IMR-90 (cell line): ENCODE measurements at regions not wholly inside any gene's neighbourhood (a gene's known extent, or its start where the extent isn't known, plus 50 kb on each side); places are given as distances from the start of the nearest gene placed in this dataset.

ENCODE experiments used
- ATAC-seq: fragments of 200-7000 bp; cut with Tn5 transposase; 2 replicates; pipeline ENCODE4 v1.9.1; 2020; ENCODE audit warnings: low read depth, mild to moderate bottlenecking, moderate library complexity
- BruUV-seq: library from RNA; stranded (reverse); fragments of 400-500 nt; replicated peaks from 2 replicates; lab custom pipeline; 2021; lab: Mats Ljungman, UMichigan
- CTCF ChIA-PET: fragments of 300-600 bp; formaldehyde crosslinking; extraction: SDS; loops from one replicate; lab custom pipeline; 2021; ENCODE audit warnings: antibody characterized with exemption; lab: Yijun Ruan, JAX
- POLR2A ChIA-PET: fragments of 300-600 bp; sonication (Branson Sonifier 250); formaldehyde crosslinking; loops from one replicate; lab custom pipeline; 2022; ENCODE audit warnings: antibody characterized with exemption; ENCODE audit not compliant: unreplicated experiment; lab: Charles Lee
- DNase-seq: peaks from one replicate; pipeline ENCODE4 v3.0.0; 2013
- H2AFZ ChIP-seq: replicated peaks from 2 replicates; pipeline ENCODE3; 2013; ENCODE audit warnings: low read length, mild to moderate bottlenecking; ENCODE audit not compliant: poor library complexity
- H2AK5ac ChIP-seq: 2 replicates; pipeline ENCODE4 v1.6.1; 2013; ENCODE audit warnings: low read depth, low read length, inconsistent platforms
- H2AK9ac ChIP-seq: replicated peaks from 2 replicates; pipeline ENCODE3; 2013; ENCODE audit warnings: mild to moderate bottlenecking, low read depth, low read length, moderate library complexity; ENCODE audit not compliant: poor library complexity
- H2BK120ac ChIP-seq: 2 replicates; pipeline ENCODE4 v1.6.1; 2013; ENCODE audit warnings: low read depth, low read length, inconsistent platforms
- H2BK15ac ChIP-seq: 3 replicates; pipeline ENCODE4 v1.6.1; 2013; ENCODE audit warnings: low read depth, low read length, inconsistent platforms
- H2BK20ac ChIP-seq: 2 replicates; pipeline ENCODE4 v1.6.1; 2013; ENCODE audit warnings: low read depth, mild to moderate bottlenecking, inconsistent platforms, low read length, moderate library complexity
- H2BK5ac ChIP-seq: 2 replicates; pipeline ENCODE4 v1.6.1; 2013; ENCODE audit warnings: mild to moderate bottlenecking, low read depth, low read length, inconsistent platforms; ENCODE audit not compliant: poor library complexity, severe bottlenecking
- H3K14ac ChIP-seq: replicated peaks from 2 replicates; pipeline ENCODE4 v1.6.1; 2013; ENCODE audit warnings: low read depth, low read length, inconsistent platforms
- H3K18ac ChIP-seq: 2 replicates; pipeline ENCODE4 v1.6.1; 2013; ENCODE audit warnings: low read depth, low read length, control low read depth
- H3K23ac ChIP-seq: 2 replicates; pipeline ENCODE4 v1.6.1; 2013; ENCODE audit warnings: low read depth, low read length, inconsistent platforms
- H3K27ac ChIP-seq: 2 replicates; pipeline ENCODE4 v1.5.1; 2013; ENCODE audit warnings: mild to moderate bottlenecking, control low read depth, low read length; ENCODE audit not compliant: insufficient read depth
- H3K27me3 ChIP-seq: 2 replicates; pipeline ENCODE4 v1.6.1; 2013; ENCODE audit warnings: low read length; ENCODE audit not compliant: control insufficient read depth, insufficient read depth
- H3K36me3 ChIP-seq: 2 replicates; pipeline ENCODE4 v1.6.1; 2013; ENCODE audit warnings: low read length, mixed read lengths; ENCODE audit not compliant: control insufficient read depth, insufficient read depth
- H3K4ac ChIP-seq: 2 replicates; pipeline ENCODE4 v1.6.1; 2013; ENCODE audit warnings: low read depth, low read length, inconsistent platforms
- H3K4me1 ChIP-seq: 2 replicates; pipeline ENCODE4 v1.6.1; 2013; ENCODE audit warnings: low read length, mixed read lengths; ENCODE audit not compliant: control insufficient read depth, insufficient read depth
- H3K4me2 ChIP-seq: 2 replicates; pipeline ENCODE4 v1.6.1; 2013; ENCODE audit warnings: low read depth, mild to moderate bottlenecking, control low read depth, low read length, moderate library complexity
- H3K4me3 ChIP-seq: 2 replicates; pipeline ENCODE4 v1.5.1; 2013; ENCODE audit warnings: low read depth, mild to moderate bottlenecking, control low read depth, low read length, moderate library complexity; ENCODE audit not compliant: insufficient read depth
- H3K56ac ChIP-seq: 2 replicates; pipeline ENCODE4 v1.6.1; 2013; ENCODE audit warnings: low read length, inconsistent platforms; ENCODE audit not compliant: insufficient read depth; ENCODE audit errors: extremely low read depth
- H3K79me1 ChIP-seq, 2 experiments: 2 replicates each; pipeline ENCODE4 v1.6.1; 2013; ENCODE audit warnings: low read length in 2 of 2, inconsistent platforms in 1 of 2, low read depth in 1 of 2
- H3K9ac ChIP-seq: 2 replicates; pipeline ENCODE4 v1.6.1; 2013; ENCODE audit warnings: low read depth, low read length, control low read depth
- H3K9me1 ChIP-seq: 2 replicates; pipeline ENCODE4 v1.6.1; 2013; ENCODE audit warnings: low read length, inconsistent platforms; ENCODE audit not compliant: insufficient read depth
- H3K9me3 ChIP-seq: 2 replicates; pipeline ENCODE4 v1.6.1; 2013; ENCODE audit warnings: low read length; ENCODE audit not compliant: control insufficient read depth, insufficient read depth
- H4K20me1 ChIP-seq: 2 replicates; pipeline ENCODE4 v1.6.1; 2013; ENCODE audit warnings: low read length, inconsistent platforms; ENCODE audit not compliant: insufficient read depth
- H4K5ac ChIP-seq: 2 replicates; pipeline ENCODE4 v1.6.1; 2013; ENCODE audit warnings: mild to moderate bottlenecking, low read depth, low read length, control low read depth
- H4K8ac ChIP-seq, 2 experiments: 2 replicates each; pipeline ENCODE4 v1.6.1; 2013; ENCODE audit warnings: low read depth in 2 of 2, low read length in 2 of 2, control low read depth in 1 of 2, inconsistent platforms in 1 of 2
- H4K91ac ChIP-seq: 2 replicates; pipeline ENCODE4 v1.6.1; 2013; ENCODE audit warnings: low read depth, low read length, inconsistent platforms; ENCODE audit not compliant: insufficient read depth
- CEBPB ChIP-seq: IDR thresholded peaks from 2 replicates; pipeline ENCODE4 v1.6.1; 2012; ENCODE audit warnings: low read depth, low read length, improper control_type of control experiment
- FOS ChIP-seq: fragments of 150-350 bp; IDR thresholded peaks from 2 replicates; pipeline ENCODE4 v1.6.1; 2016; ENCODE audit warnings: low read depth, low read length
- MAFK ChIP-seq: IDR thresholded peaks from 2 replicates; pipeline ENCODE4 v1.6.1; 2012; ENCODE audit warnings: low read depth, low read length, improper control_type of control experiment
- RCOR1 ChIP-seq: IDR thresholded peaks from 2 replicates; pipeline ENCODE4 v1.6.1; 2012; ENCODE audit warnings: mild to moderate bottlenecking, low read length, improper control_type of control experiment; ENCODE audit not compliant: insufficient replicate concordance
- WGBS, 2 experiments: methylation state at CpG; one replicate each; pipeline versions ENCODE4 v1.1.5 to v1.1.7; 2013; ENCODE audit warnings: missing lambda C conversion rate in 2 of 2; ENCODE audit not compliant: insufficient read length in 1 of 2; ENCODE audit errors: extremely low coverage in 2 of 2; 5-methylcytosine and 5-hydroxymethylcytosine counted together
- dilution Hi-C: fragments of 300-500 bp; cut with HindIII; formaldehyde crosslinking; loops from one replicate; pipeline ENCODE4 v1.14.3; 2018; ENCODE audit warnings: low sequenced_read_pairs; ENCODE audit not compliant: unreplicated experiment
- in situ Hi-C: fragments of 300-500 bp; cut with MboI; formaldehyde crosslinking; loops from 3 replicates; pipeline ENCODE4 v1.14.3; 2019; ENCODE audit warnings: low sequenced_read_pairs, inconsistent platforms, mixed read lengths
- intact Hi-C: fragments of 100-400 bp; cut with micrococcal nuclease; formaldehyde crosslinking; loops from 2 replicates; pipeline ENCODE4 v1.10.0; 2022

DNA sequence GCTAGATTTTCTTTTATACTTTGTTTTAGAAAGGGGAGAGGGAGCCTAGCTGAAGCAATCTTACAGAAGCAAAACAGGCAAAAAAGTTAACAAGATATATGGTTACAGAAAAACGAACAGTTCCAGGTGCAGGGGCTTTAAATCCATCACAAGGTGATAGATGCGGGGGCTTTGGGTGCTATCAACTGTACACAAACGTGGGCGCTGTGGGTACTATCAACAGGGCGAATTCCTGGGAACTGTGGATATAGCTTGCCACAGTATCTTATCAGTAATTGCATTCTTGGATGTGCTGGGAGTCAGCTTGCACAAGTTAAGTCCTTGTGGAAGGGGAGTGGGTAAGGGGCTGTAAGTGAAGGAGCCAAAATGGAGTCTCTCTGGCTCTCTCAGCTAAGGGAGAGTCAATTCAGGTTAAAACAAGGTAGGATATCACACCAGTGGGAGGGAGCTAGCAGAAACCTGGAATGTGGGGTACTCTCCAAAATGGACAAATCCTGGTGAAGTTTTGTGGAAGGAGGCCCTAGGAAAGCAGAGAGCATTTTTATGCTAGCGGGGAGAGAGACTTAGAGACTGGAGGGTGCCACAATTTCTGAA is 325.8 kb upstream of the SPHKAP start:
- no peak overlapping the region for H2AK9ac ChIP-seq
- no peak overlapping the region for H3K23ac ChIP-seq
- no peak overlapping the region for H4K8ac ChIP-seq
- no peak overlapping the region for H3K56ac ChIP-seq
- ATAC-seq (no peak), DNase-seq (no peak)
- WGBS, 2 experiments: 14% methylated on average over 2 of the region's 6 CpGs; no CpG with 5 or more reads in 1 of the 2 experiments
- in situ Hi-C loops (no loop called here), dilution Hi-C loops (no loop called here), intact Hi-C loops (no loop called here)
- H2BK120ac ChIP-seq: no peak overlapping the region
- H2BK15ac ChIP-seq: no peak overlapping the region
- no peaks in the 10 kb centered on the region for H3K4me1 ChIP-seq
- H3K18ac ChIP-seq: no peak overlapping the region
- no peak overlapping the region for H2BK20ac ChIP-seq
- no peak overlapping the region for H3K27ac ChIP-seq
- H3K9me1 ChIP-seq: no peaks in the 10 kb centered on the region
- no TSS peak for BruUV-seq
- no peak overlapping the region for H4K5ac ChIP-seq
- TF ChIP-seq RCOR1: no peak
- TF ChIP-seq MAFK: no peak
- TF ChIP-seq FOS: no peak
- TF ChIP-seq CEBPB: no peak
- CTCF ChIA-PET: no interaction called here
- no peak overlapping the region for H3K4me2 ChIP-seq
- H3K4me3 ChIP-seq: no peak overlapping the region
- no peak overlapping the region for H3K9ac ChIP-seq
- no peak overlapping the region for H2AK5ac ChIP-seq
- H4K91ac ChIP-seq: no peak overlapping the region
- H3K27me3 ChIP-seq: no peaks in the 10 kb centered on the region
- H4K20me1 ChIP-seq: no peaks in the 10 kb centered on the region
- no peak overlapping the region for H3K14ac ChIP-seq
- no peak overlapping the region for H3K4ac ChIP-seq
- H2AFZ ChIP-seq: no peak overlapping the region
- POLR2A ChIA-PET: no interaction called here
- peaks cover 6% of the 10 kb centered on the region for H3K9me3 ChIP-seq
- no peaks in the 10 kb centered on the region for H3K79me1 ChIP-seq
- no peaks in the 10 kb centered on the region for H3K36me3 ChIP-seq
- no peak overlapping the region for H2BK5ac ChIP-seq
